ENCODE measurements at regions not wholly inside any gene's neighbourhood (a gene's known extent, or its start where the extent isn't known, plus 50 kb on each side); places are given as distances from the start of the nearest gene placed in this dataset.

- Mint-ChIP-seq H3K9me3 (no peaks in the 10 kb centered on the region), H3K36me3 (ENCODE audit: low read depth) (no peaks in the 10 kb centered on the region), H3K4me3 (ENCODE audit: low read depth) (no peak overlapping the region), H3K27ac (no peak overlapping the region), H3K27me3 (ENCODE audit: low read depth) (no peaks in the 10 kb centered on the region), H3K4me1 (ENCODE audit: low read depth) (no peaks in the 10 kb centered on the region)
- intact Hi-C loops (cut with micrococcal nuclease) = no loop called here
- DNase-seq (ENCODE audit: low spot score) = no peak
Observed at GRCh38 chr4:20490734-20491133, 209.5 kb upstream of the PACRGL start.

- Mint-ChIP-seq H3K27ac (no peak overlapping the region), H3K9me3 (no peaks in the 10 kb centered on the region), H3K27me3 (ENCODE audit: low read depth) (no peaks in the 10 kb centered on the region), H3K4me3 (ENCODE audit: low read depth) (no peak overlapping the region), H3K4me1 (ENCODE audit: low read depth) (no peaks in the 10 kb centered on the region), H3K36me3 (ENCODE audit: low read depth) (no peaks in the 10 kb centered on the region)
- intact Hi-C loops (cut with micrococcal nuclease) = no loop called here
- no peak for DNase-seq (ENCODE audit: low spot score)
Observed at GRCh38 chr4:20493761-20494353, 206.4 kb upstream of the PACRGL start.

- Mint-ChIP-seq H3K36me3 (ENCODE audit: low read depth) (no peaks in the 10 kb centered on the region), H3K27me3 (ENCODE audit: low read depth) (no peaks in the 10 kb centered on the region), H3K9me3 (no peaks in the 10 kb centered on the region), H3K27ac (no peak overlapping the region), H3K4me3 (ENCODE audit: low read depth) (no peak overlapping the region), H3K4me1 (ENCODE audit: low read depth) (no peaks in the 10 kb centered on the region)
- DNase-seq (ENCODE audit: low spot score) = no peak
- intact Hi-C loops (cut with micrococcal nuclease) = no loop called here
Observed at GRCh38 chr4:20496068-20496467, 204.2 kb upstream of the PACRGL start.

- no peaks in the 10 kb centered on the region for H3K9me3 Mint-ChIP-seq
- DNase-seq (ENCODE audit: low spot score) = no peak
- H3K4me3 Mint-ChIP-seq (ENCODE audit: low read depth) = no peak overlapping the region
- no peaks in the 10 kb centered on the region for H3K4me1 Mint-ChIP-seq (ENCODE audit: low read depth)
- H3K36me3 Mint-ChIP-seq (ENCODE audit: low read depth) = no peaks in the 10 kb centered on the region
- no peaks in the 10 kb centered on the region for H3K27me3 Mint-ChIP-seq (ENCODE audit: low read depth)
- H3K27ac Mint-ChIP-seq = no peak overlapping the region
- intact Hi-C loops (cut with micrococcal nuclease) = no loop called here
Observed at GRCh38 chr4:20504146-20504545, 196.1 kb upstream of the PACRGL start.

GRCh38 chr4:20505927-20506326, 194.3 kb upstream of the PACRGL start:
- no peak for DNase-seq (ENCODE audit: low spot score)
- H3K27ac Mint-ChIP-seq = no peak overlapping the region
- no peaks in the 10 kb centered on the region for H3K4me1 Mint-ChIP-seq (ENCODE audit: low read depth)
- no peaks in the 10 kb centered on the region for H3K36me3 Mint-ChIP-seq (ENCODE audit: low read depth)
- no peak overlapping the region for H3K4me3 Mint-ChIP-seq (ENCODE audit: low read depth)
- intact Hi-C loops (cut with micrococcal nuclease) = no loop called here
- no peaks in the 10 kb centered on the region for H3K9me3 Mint-ChIP-seq
- H3K27me3 Mint-ChIP-seq (ENCODE audit: low read depth) = no peaks in the 10 kb centered on the region

GRCh38 chr4:20506827-20507226, 193.4 kb upstream of the PACRGL start:
- Mint-ChIP-seq H3K36me3 (ENCODE audit: low read depth) (no peaks in the 10 kb centered on the region), H3K9me3 (no peaks in the 10 kb centered on the region), H3K27me3 (ENCODE audit: low read depth) (no peaks in the 10 kb centered on the region), H3K4me3 (ENCODE audit: low read depth) (no peak overlapping the region), H3K27ac (no peak overlapping the region), H3K4me1 (ENCODE audit: low read depth) (no peaks in the 10 kb centered on the region)
- no peak for DNase-seq (ENCODE audit: low spot score)
- intact Hi-C loops (cut with micrococcal nuclease) = no loop called here

- Mint-ChIP-seq H3K4me1 (ENCODE audit: low read depth) (no peaks in the 10 kb centered on the region), H3K4me3 (ENCODE audit: low read depth) (no peak overlapping the region), H3K9me3 (no peaks in the 10 kb centered on the region), H3K36me3 (ENCODE audit: low read depth) (no peaks in the 10 kb centered on the region), H3K27ac (no peak overlapping the region), H3K27me3 (ENCODE audit: low read depth) (no peaks in the 10 kb centered on the region)
- DNase-seq (ENCODE audit: low spot score) = no peak
- intact Hi-C loops (cut with micrococcal nuclease) = no loop called here
Observed at GRCh38 chr4:20509315-20509714, 190.9 kb upstream of the PACRGL start.

GRCh38 chr4:20512033-20512792, 188.0 kb upstream of the PACRGL start:
- Mint-ChIP-seq H3K9me3 (no peaks in the 10 kb centered on the region), H3K4me3 (ENCODE audit: low read depth) (no peak overlapping the region), H3K36me3 (ENCODE audit: low read depth) (no peaks in the 10 kb centered on the region), H3K27ac (no peak overlapping the region), H3K27me3 (ENCODE audit: low read depth) (no peaks in the 10 kb centered on the region), H3K4me1 (ENCODE audit: low read depth) (no peaks in the 10 kb centered on the region)
- intact Hi-C loops (cut with micrococcal nuclease) = no loop called here
- DNase-seq (ENCODE audit: low spot score) = no peak

GRCh38 chr4:20512985-20513384, 187.3 kb upstream of the PACRGL start:
- no peaks in the 10 kb centered on the region for H3K4me1 Mint-ChIP-seq (ENCODE audit: low read depth)
- no peaks in the 10 kb centered on the region for H3K9me3 Mint-ChIP-seq
- no peaks in the 10 kb centered on the region for H3K36me3 Mint-ChIP-seq (ENCODE audit: low read depth)
- H3K27ac Mint-ChIP-seq = no peak overlapping the region
- intact Hi-C loops (cut with micrococcal nuclease) = no loop called here
- DNase-seq (ENCODE audit: low spot score) = no peak
- H3K4me3 Mint-ChIP-seq (ENCODE audit: low read depth) = no peak overlapping the region
- no peaks in the 10 kb centered on the region for H3K27me3 Mint-ChIP-seq (ENCODE audit: low read depth)

- intact Hi-C loops (cut with micrococcal nuclease) = no loop called here
- Mint-ChIP-seq H3K4me1 (ENCODE audit: low read depth) (no peaks in the 10 kb centered on the region), H3K27me3 (ENCODE audit: low read depth) (no peaks in the 10 kb centered on the region), H3K36me3 (ENCODE audit: low read depth) (no peaks in the 10 kb centered on the region), H3K27ac (no peak overlapping the region), H3K9me3 (no peaks in the 10 kb centered on the region), H3K4me3 (ENCODE audit: low read depth) (no peak overlapping the region)
- DNase-seq (ENCODE audit: low spot score) = no peak
Observed at GRCh38 chr4:20520901-20521300, 179.4 kb upstream of the PACRGL start.

- Mint-ChIP-seq H3K36me3 (ENCODE audit: low read depth) (no peaks in the 10 kb centered on the region), H3K27me3 (ENCODE audit: low read depth) (no peaks in the 10 kb centered on the region), H3K9me3 (no peaks in the 10 kb centered on the region), H3K4me3 (ENCODE audit: low read depth) (no peak overlapping the region), H3K4me1 (ENCODE audit: low read depth) (no peaks in the 10 kb centered on the region), H3K27ac (no peak overlapping the region)
- intact Hi-C loops (cut with micrococcal nuclease) = no loop called here
- no peak for DNase-seq (ENCODE audit: low spot score)
Observed at GRCh38 chr4:20528508-20528907, 171.8 kb upstream of the PACRGL start.

GRCh38 chr4:20529691-20530090, 170.6 kb upstream of the PACRGL start:
- Mint-ChIP-seq H3K4me3 (ENCODE audit: low read depth) (no peak overlapping the region), H3K4me1 (ENCODE audit: low read depth) (no peaks in the 10 kb centered on the region), H3K27me3 (ENCODE audit: low read depth) (no peaks in the 10 kb centered on the region), H3K36me3 (ENCODE audit: low read depth) (no peaks in the 10 kb centered on the region), H3K27ac (no peak overlapping the region), H3K9me3 (no peaks in the 10 kb centered on the region)
- intact Hi-C loops (cut with micrococcal nuclease) = no loop called here
- DNase-seq (ENCODE audit: low spot score) = no peak

- Mint-ChIP-seq H3K9me3 (no peaks in the 10 kb centered on the region), H3K36me3 (ENCODE audit: low read depth) (no peaks in the 10 kb centered on the region), H3K27me3 (ENCODE audit: low read depth) (no peaks in the 10 kb centered on the region), H3K4me3 (ENCODE audit: low read depth) (no peak overlapping the region), H3K27ac (no peak overlapping the region), H3K4me1 (ENCODE audit: low read depth) (no peaks in the 10 kb centered on the region)
- DNase-seq (ENCODE audit: low spot score) = no peak
- intact Hi-C loops (cut with micrococcal nuclease) = no loop called here
Observed at GRCh38 chr4:20532116-20532790, 168.0 kb upstream of the PACRGL start.
